Posterior vena cava (tissue), 2 donors: ENCODE measurements at regions not wholly inside any gene's neighbourhood (a gene's known extent, or its start where the extent isn't known, plus 50 kb on each side); places are given as distances from the start of the nearest gene placed in this dataset.
"Not testable (repeated sequence)": the region's sequence is repeated elsewhere in the genome, so short reads cannot be mapped to it uniquely, and the experiment has no call there.

Source experiments
- DNase-seq: peaks from one replicate; pipeline ENCODE4 v3.0.0-alpha.2; 2020; ENCODE audit warnings: low spot score
- intact Hi-C, 2 donors: fragments of 100-400 bp; cut with DNase I; formaldehyde crosslinking; loops; one replicate each; pipeline versions ENCODE4 v1.14.1 to v1.14.2; 2022 to 2023
- donor health status: DM: yes; HTN: yes; CAD: no.
- donor health status: DM: yes; HTN: yes; CAD: no.

DNA sequence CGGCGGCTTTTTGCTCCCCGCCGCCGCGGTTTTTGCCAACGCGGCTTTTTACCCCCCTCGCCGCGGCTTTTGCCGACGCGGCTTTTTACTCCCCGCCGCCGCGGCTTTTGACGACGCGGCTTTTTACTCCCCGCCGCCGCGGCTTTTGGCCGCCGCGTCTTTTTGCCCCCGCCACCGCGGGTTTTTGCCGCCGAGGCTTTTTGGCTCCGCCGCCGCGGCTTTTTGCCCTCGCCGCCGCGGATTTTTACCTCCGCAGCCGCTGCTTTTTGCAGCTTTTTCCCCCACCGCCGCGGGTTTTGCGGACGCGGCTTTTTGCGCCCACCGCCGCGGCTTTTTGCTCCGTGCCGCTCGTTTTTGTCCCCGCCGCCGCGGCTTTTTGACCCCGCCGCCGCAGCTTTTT lies 1971.8 kb upstream of the TPTE start:
- peak; percentile 17 for DNase-seq
- intact Hi-C loops: not testable (repeated sequence)

DNA sequence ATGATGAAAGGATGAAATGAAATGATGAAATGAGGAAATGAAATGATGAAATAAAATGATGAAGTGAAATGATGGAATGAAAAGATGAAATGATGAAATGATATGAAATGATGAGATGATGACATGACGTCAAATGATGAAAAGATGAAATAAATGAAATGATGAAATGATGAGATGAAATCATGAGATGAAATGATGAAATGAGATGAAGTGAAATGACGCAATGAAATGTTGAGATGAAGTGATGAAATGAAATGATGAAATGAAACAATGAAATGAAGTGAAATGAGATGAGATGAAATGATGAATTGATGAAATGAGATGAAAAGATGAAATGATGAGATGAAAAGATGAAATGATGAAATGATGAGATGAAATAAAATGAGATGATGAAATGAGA lies 1967.0 kb upstream of the TPTE start:
- intact Hi-C loops, DNase-seq: not testable (repeated sequence)

DNA sequence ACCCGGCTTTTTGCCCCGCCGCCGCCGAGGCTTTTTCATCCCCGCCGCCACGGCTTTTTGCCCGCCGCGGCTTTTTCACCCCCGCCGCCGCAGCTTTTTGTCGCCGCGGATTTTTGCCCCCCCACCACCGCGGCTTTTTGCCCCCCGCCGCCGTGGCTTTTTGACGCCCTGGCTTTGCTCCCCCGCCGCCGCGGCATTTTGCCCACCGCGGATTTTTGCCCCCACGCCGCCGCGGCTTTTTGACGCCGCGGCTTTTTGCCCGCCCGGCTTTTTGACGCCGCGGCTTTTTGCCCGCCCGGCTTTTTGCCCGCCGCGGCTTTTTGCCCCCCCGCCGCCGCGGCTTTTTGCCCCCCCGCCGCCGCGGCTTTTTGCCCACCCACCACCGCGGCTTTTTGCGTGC lies 1926.4 kb upstream of the TPTE start:
- intact Hi-C loops: not testable (repeated sequence)
- DNase-seq: peak; percentile 38

DNA sequence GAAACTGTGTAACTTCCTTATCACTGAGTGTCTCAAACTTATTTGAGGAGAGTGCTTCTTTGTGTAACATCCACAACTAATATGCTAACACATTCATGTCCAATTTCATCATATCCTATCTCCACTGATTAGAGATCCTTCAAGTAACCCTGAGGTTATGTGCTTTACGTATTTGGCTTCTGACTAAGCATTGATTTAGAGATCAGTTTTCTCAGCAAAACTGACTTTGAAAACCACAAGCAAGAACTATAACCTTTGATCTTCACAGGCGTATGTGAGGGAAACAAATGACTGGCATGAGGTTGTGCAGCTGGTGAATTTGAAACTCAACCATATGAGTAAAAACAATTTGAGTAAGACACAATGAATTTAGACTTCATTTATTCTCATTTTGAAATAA lies 1897.3 kb upstream of the TPTE start:
- intact Hi-C loops, DNase-seq: not testable (repeated sequence)
